Skeletal muscle tissue (tissue), 3 donors: ENCODE measurements at regions not wholly inside any gene's neighbourhood (a gene's known extent, or its start where the extent isn't known, plus 50 kb on each side); places are given as distances from the start of the nearest gene placed in this dataset.

Source experiments
- H3K27ac ChIP-seq: one replicate; pipeline ENCODE4 v1.7.0; 2013; ENCODE audit warnings: mild to moderate bottlenecking, low read depth, low read length, inconsistent platforms
- H3K27me3 ChIP-seq, 3 donors: one replicate each; pipeline ENCODE4 v1.7.0; 2013; ENCODE audit warnings: low read length in 3 of 3; ENCODE audit not compliant: control insufficient read depth in 3 of 3, insufficient read depth in 3 of 3
- H3K36me3 ChIP-seq, 3 donors: one replicate each; pipeline ENCODE4 v1.7.0; 2013; ENCODE audit warnings: low read length in 3 of 3; ENCODE audit not compliant: control insufficient read depth in 3 of 3, insufficient read depth in 3 of 3
- H3K4me1 ChIP-seq, 3 donors: one replicate each; pipeline ENCODE4 v1.7.0; 2013; ENCODE audit warnings: low read length in 3 of 3, mild to moderate bottlenecking in 3 of 3; ENCODE audit not compliant: control insufficient read depth in 3 of 3, insufficient read depth in 3 of 3
- H3K4me3 ChIP-seq, 3 donors: one replicate each; pipeline ENCODE4 v1.7.0; 2013; ENCODE audit warnings: low read length in 3 of 3
- H3K9ac ChIP-seq, 3 donors: one replicate each; pipeline ENCODE4 v1.7.0; 2013; ENCODE audit warnings: low read length in 3 of 3, mild to moderate bottlenecking in 3 of 3, moderate library complexity in 2 of 3, low read depth in 1 of 3
- H3K9me3 ChIP-seq, 3 donors: one replicate each; pipeline ENCODE4 v1.7.0; 2013; ENCODE audit warnings: low read length in 3 of 3; ENCODE audit not compliant: control insufficient read depth in 3 of 3
- donor health status: Osteomylitis.

DNA sequence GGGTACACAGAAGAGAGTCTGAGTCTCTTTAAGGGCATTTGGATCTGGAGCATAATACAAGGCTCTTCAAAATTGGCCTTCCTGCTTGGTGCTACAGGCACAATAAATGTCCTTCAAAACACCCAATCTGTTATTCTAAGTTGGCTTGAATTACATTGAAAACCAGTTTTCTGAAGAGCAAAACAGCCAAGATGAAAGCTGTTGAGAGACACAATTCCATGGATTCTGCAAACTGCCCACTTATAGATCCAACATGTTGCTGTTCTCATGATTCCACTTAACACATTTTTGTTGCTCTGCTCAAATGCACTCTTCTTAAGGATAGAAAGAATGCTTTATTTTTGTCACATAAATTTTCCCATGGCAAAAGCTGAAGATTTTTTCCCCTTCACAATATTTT is 525.9 kb upstream of the CDH8 start:
- Histone ChIP-seq H3K27me3 (no peaks in the 10 kb centered on the region), H3K9ac (no peak overlapping the region), H3K4me3 (no peak overlapping the region), H3K36me3 (no peaks in the 10 kb centered on the region), H3K9me3 (no peaks in the 10 kb centered on the region), H3K27ac (no peak overlapping the region), H3K4me1 (no peaks in the 10 kb centered on the region)

DNA sequence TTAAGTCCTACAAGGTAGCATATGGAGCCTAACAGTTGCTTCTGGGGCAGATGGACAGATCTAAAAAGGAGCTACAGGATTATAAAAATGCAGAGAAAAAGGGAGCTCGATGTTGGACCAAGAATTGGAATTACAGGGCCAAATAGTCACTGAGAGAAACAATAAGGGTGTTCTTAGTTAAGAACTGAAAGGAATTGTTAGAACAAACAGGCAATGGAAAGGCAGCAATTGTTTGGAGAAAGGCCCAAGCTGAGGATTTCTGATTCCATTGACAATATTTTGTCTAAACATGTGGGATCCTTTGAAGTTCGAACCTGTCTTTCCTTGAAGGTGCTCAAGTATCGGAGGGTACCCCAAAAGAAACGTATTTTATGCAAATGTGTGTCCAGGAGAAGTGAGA is 513.6 kb upstream of the CDH8 start:
- Histone ChIP-seq H3K36me3 (no peaks in the 10 kb centered on the region), H3K4me1 (no peaks in the 10 kb centered on the region), H3K9me3 (no peaks in the 10 kb centered on the region), H3K4me3 (no peak overlapping the region), H3K27me3 (no peaks in the 10 kb centered on the region), H3K9ac (no peak overlapping the region), H3K27ac (no peak overlapping the region)

DNA sequence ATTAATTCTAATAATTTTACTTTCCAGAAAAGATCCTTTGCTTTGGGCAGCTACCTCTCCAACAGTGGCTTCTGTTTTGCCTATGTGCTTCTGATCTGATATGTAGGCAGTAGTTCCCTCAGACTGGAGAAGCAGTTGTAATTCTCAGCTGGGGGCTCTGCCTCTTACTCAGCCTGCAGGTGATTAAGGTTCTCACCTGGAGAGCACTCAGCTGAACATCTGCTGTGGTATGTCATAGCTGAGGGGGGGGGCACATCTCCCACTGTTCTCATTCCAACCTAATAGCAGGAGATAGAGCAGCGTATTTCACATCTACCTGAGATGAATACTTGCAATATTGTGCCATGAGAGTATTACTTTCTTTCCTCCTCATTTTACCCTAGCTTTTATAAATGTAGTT is 511.9 kb upstream of the CDH8 start:
- Histone ChIP-seq H3K36me3 (no peaks in the 10 kb centered on the region), H3K4me3 (no peak overlapping the region), H3K9me3 (no peaks in the 10 kb centered on the region), H3K27ac (no peak overlapping the region), H3K27me3 (no peaks in the 10 kb centered on the region), H3K4me1 (no peaks in the 10 kb centered on the region), H3K9ac (no peak overlapping the region)

DNA sequence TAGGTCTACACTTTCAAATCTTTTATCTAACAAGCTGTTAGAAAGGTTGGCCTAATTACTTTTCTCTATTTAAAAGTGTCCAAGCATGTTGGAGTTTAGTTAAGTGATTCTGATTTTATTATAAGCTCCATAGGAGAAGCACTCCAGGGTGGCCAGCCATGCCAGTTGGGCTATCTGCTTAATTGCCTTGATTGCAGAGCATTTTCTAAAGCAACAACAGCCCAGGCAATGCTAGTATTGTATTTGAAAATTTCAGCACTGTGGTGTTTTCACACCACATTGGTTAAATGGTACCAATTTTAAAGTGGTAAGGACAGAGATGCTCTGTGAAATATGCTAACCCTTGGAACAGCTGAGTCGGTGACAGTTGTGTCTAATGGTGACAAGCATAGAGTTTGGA is 510.5 kb upstream of the CDH8 start:
- Histone ChIP-seq H3K27ac (no peak overlapping the region), H3K36me3 (no peaks in the 10 kb centered on the region), H3K9me3 (no peaks in the 10 kb centered on the region), H3K27me3 (no peaks in the 10 kb centered on the region), H3K4me3 (no peak overlapping the region), H3K4me1 (no peaks in the 10 kb centered on the region), H3K9ac (no peak overlapping the region)

DNA sequence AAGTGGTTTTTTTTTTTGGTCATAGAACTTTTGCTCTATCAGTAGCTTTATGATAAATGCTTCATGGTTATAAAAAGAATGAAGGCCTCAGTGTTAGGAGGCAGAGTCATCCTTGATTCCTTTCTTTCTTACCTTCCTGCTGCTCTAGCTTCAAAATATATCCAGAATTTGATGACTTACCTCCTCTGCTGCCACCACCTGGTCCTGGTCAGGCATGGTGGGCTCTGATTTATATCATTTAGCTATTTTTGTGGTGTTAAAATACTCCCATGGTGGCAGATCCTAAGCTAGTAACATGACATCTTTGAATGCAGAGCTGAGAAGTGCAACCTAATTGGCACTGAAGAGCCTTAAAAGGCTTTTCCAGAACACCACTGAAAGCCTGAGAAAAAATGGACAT is 508.8 kb upstream of the CDH8 start:
- Histone ChIP-seq H3K9ac (no peak overlapping the region), H3K9me3 (no peaks in the 10 kb centered on the region), H3K4me1 (no peaks in the 10 kb centered on the region), H3K4me3 (no peak overlapping the region), H3K27me3 (no peaks in the 10 kb centered on the region), H3K36me3 (no peaks in the 10 kb centered on the region), H3K27ac (no peak overlapping the region)

DNA sequence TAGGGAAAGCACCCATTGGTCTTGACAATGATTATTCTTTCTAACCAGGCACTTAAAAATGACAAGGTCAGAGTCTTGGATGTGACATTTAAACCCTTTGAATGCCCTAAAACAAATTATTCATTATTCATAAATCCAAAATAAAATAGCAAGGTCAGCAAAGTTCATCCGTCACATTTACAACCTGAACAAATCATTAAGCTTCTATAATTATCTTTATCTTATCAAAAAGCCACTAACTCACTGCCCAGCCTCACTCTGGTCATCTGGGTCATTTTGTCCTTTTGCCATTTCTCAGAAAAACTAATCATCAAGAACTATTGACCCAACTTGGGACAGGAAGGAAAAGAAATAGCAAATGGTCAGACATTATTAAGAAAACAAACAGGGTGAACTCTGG is 507.3 kb upstream of the CDH8 start:
- Histone ChIP-seq H3K36me3 (no peaks in the 10 kb centered on the region), H3K9ac (no peak overlapping the region), H3K27me3 (no peaks in the 10 kb centered on the region)

DNA sequence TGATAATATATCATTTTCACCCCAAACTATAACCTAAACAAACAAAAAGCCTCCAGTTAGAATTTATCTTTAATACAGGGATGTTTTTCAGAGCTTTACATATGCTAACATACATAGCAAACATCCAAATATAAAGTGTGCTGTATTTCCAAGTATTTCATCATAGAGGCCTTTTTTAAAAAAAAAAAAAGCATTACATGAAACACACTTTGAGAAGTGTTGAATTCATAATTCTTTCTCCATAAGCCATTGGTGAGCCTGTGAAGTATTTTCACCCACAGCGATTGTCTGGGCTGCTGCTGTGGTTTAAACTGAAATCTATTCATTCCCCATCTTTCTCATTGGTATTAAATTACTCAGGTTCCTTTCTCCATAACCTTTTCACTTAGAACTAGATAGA is 503.4 kb upstream of the CDH8 start:
- Histone ChIP-seq H3K9me3 (no peaks in the 10 kb centered on the region), H3K4me1 (no peaks in the 10 kb centered on the region), H3K4me3 (no peak overlapping the region), H3K36me3 (no peaks in the 10 kb centered on the region), H3K9ac (no peak overlapping the region), H3K27ac (no peak overlapping the region), H3K27me3 (no peaks in the 10 kb centered on the region)

More for the DNA sequence above, 507.3 kb upstream of the CDH8 start:
- no peak overlapping the region for H3K4me3 ChIP-seq
- H3K27ac ChIP-seq = no peak overlapping the region
- H3K4me1 ChIP-seq = no peaks in the 10 kb centered on the region
- H3K9me3 ChIP-seq = no peaks in the 10 kb centered on the region

DNA sequence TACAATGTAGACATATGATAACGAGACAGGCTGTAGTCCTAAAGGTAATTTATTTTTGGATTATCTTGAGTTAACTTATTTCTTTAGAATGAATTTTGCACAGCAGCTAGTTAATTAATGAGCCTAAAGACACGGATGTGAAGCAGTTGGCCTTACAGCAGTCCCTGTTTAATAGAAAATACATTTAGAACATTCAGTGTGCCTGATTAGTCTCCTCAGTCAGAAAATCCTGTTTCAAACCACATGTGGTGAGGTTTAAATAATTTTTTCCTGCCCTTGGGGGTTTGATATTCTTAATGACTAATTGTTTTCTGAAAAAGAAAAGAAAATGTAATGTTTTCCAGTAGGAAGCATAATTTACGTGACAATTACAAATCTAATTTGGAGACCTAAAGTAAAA is 494.2 kb upstream of the CDH8 start:
- Histone ChIP-seq H3K36me3 (no peaks in the 10 kb centered on the region), H3K27me3 (no peaks in the 10 kb centered on the region), H3K9me3 (no peaks in the 10 kb centered on the region), H3K9ac (no peak overlapping the region), H3K4me1 (no peaks in the 10 kb centered on the region), H3K4me3 (no peak overlapping the region), H3K27ac (no peak overlapping the region)

DNA sequence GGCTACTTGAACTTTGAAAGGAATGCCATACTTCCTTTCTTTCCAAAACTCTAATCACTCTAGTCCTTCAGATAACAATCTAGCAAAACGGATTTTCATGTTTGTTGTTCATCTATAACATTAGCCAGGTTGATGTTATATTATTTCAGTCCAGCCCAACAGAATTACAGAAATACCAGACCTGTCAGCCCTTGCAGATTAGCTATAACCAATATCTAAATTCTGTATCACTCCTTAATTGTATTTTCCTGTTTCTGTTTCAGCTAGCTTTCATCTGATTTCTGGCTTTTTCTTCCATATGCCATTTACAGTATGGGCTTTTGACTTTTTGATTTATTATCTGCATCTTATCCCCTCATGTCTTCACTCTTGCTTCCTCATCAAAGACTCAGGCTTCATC is 479.8 kb upstream of the CDH8 start:
- H3K27me3 ChIP-seq = no peaks in the 10 kb centered on the region
- H3K27ac ChIP-seq = no peak overlapping the region
- H3K4me3 ChIP-seq = no peak overlapping the region
- H3K9me3 ChIP-seq = no peaks in the 10 kb centered on the region
- H3K4me1 ChIP-seq = no peaks in the 10 kb centered on the region
- no peaks in the 10 kb centered on the region for H3K36me3 ChIP-seq
- H3K9ac ChIP-seq = no peak overlapping the region

DNA sequence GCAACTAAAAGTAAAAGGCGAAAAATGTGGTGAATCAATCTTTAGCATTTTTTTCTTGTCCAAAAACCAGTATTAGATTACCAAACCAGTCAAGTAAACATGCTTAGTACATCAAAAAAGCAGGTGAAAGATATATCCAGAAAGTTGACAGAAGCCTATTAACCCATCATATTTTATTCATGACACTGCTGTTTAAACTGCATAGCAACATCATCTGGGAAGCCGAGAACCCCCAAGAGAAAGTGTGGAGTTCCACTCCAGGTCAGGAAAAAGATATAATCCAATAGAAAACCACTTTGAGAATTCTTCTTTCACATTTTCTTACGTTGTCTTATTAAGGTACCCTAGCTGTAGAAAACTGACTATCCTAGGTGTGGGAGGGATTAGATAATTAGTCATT is 466.8 kb upstream of the CDH8 start:
- no peaks in the 10 kb centered on the region for H3K36me3 ChIP-seq
- H3K4me1 ChIP-seq = no peaks in the 10 kb centered on the region
- H3K27ac ChIP-seq = no peak overlapping the region
- H3K4me3 ChIP-seq = no peak overlapping the region
- H3K9me3 ChIP-seq = no peaks in the 10 kb centered on the region
- no peak overlapping the region for H3K9ac ChIP-seq
- no peaks in the 10 kb centered on the region for H3K27me3 ChIP-seq

DNA sequence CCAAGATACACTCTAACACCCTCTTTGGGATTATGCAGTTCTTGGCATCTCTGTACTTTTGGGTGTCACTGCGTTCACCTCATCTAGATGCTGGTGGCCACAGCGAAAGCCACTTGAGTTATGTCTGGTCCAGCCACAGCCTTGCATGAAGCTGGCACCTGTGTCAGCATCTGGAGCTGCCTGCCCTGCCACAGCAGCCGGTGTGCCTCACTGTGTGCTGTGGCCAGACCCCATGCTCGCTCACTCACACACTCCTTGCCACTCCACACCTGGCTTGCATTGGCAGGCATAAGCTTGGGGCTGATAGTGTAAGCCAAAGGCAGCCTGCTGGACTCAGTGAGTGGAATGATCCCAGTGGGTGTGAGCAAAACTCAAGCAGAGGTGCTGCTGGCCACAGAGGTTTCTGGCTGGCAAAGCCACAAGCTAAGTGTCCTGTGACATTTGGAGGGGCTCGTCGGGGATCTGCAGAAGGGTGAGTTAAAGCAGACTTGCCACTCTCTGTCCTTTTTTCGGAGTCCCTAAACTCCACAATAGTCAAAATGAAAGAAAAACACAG is 442.7 kb upstream of the CDH8 start:
- Histone ChIP-seq H3K9me3 (peaks cover 0 to 4% (median 2%) of the 10 kb centered on the region in 3 donors), H3K4me1 (no peaks in the 10 kb centered on the region), H3K9ac (no peak overlapping the region), H3K4me3 (no peak overlapping the region), H3K36me3 (no peaks in the 10 kb centered on the region), H3K27ac (no peak overlapping the region), H3K27me3 (no peaks in the 10 kb centered on the region)
